HG02571 (cell line): ENCODE measurements at regions not wholly inside any gene's neighbourhood (a gene's known extent, or its start where the extent isn't known, plus 50 kb on each side); places are given as distances from the start of the nearest gene placed in this dataset.

Source experiments
- ATAC-seq: cut with Tn5 transposase; IDR thresholded peaks from one replicate; pipeline ENCODE4 v1.9.1; 2021; ENCODE audit warnings: mild to moderate bottlenecking, moderate library complexity; ENCODE audit not compliant: unreplicated experiment

- no peak for ATAC-seq
These were observed 166.2 kb downstream of the TMEM38B start for GRCh38 chr9:105860516-105860915.

- ATAC-seq = no peak
These were observed 167.6 kb downstream of the TMEM38B start for GRCh38 chr9:105861972-105862371.

GRCh38 chr9:105864248-105864898 is 170.0 kb downstream of the TMEM38B start:
- no peak for ATAC-seq

- ATAC-seq = no peak
These were observed 170.9 kb downstream of the TMEM38B start for GRCh38 chr9:105865285-105865684.

- no peak for ATAC-seq
These were observed 177.2 kb downstream of the TMEM38B start for GRCh38 chr9:105871540-105871939.

- no peak for ATAC-seq
These were observed 179.5 kb downstream of the TMEM38B start for GRCh38 chr9:105873801-105874200.

GRCh38 chr9:105877721-105878120 is 183.4 kb downstream of the TMEM38B start:
- no peak for ATAC-seq

GRCh38 chr9:105879181-105879580 is 184.8 kb downstream of the TMEM38B start:
- no peak for ATAC-seq

GRCh38 chr9:105880517-105880916 is 186.2 kb downstream of the TMEM38B start:
- no peak for ATAC-seq

- no peak for ATAC-seq
These were observed 186.7 kb downstream of the TMEM38B start for GRCh38 chr9:105881021-105881420.

GRCh38 chr9:105881654-105882349 is 187.5 kb downstream of the TMEM38B start:
- peak; percentile 56 for ATAC-seq

- ATAC-seq = peak; percentile 83
These were observed 189.5 kb downstream of the TMEM38B start for GRCh38 chr9:105883847-105884246.

- ATAC-seq = no peak
These were observed 190.1 kb downstream of the TMEM38B start for GRCh38 chr9:105884416-105884815.

- no peak for ATAC-seq
These were observed 191.8 kb downstream of the TMEM38B start for GRCh38 chr9:105886136-105886535.

- ATAC-seq = no peak
These were observed 193.3 kb downstream of the TMEM38B start for GRCh38 chr9:105887679-105888078.

GRCh38 chr9:105890046-105890822 is 195.9 kb downstream of the TMEM38B start:
- ATAC-seq = no peak

- no peak for ATAC-seq
These were observed 205.8 kb downstream of the TMEM38B start for GRCh38 chr9:105900123-105900522.

GRCh38 chr9:105901514-105902109 is 207.3 kb downstream of the TMEM38B start:
- no peak for ATAC-seq

- no peak for ATAC-seq
These were observed 213.7 kb downstream of the TMEM38B start for GRCh38 chr9:105908069-105908468.

GRCh38 chr9:105911104-105911911 is 217.0 kb downstream of the TMEM38B start:
- ATAC-seq = no peak
